ENCODE measurements at regions not wholly inside any gene's neighbourhood (a gene's known extent, or its start where the extent isn't known, plus 50 kb on each side); places are given as distances from the start of the nearest gene placed in this dataset.
"Not testable (repeated sequence)": the region's sequence is repeated elsewhere in the genome, so short reads cannot be mapped to it uniquely, and the experiment has no call there.

DNA sequence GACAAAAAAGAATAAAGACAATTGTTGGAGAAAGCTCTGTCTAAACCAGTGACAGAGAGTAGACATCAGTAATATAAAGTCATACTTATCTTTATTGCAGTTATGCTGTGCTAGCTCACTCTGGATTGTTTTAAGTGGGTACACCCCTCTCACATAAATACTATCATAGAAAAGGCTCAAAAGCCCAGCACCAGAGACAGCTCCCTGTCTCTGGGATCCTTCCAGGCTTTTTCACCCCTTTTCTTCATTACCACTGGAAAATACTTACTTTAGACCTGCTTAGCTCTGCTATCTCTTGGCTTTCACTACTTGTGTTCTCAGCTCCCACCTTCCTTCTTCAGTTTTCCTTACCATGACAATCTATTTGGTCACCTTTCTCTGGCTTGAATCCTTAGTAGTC is 259.1 kb upstream of the MINDY3 start:
- no peak for DNase-seq

DNA sequence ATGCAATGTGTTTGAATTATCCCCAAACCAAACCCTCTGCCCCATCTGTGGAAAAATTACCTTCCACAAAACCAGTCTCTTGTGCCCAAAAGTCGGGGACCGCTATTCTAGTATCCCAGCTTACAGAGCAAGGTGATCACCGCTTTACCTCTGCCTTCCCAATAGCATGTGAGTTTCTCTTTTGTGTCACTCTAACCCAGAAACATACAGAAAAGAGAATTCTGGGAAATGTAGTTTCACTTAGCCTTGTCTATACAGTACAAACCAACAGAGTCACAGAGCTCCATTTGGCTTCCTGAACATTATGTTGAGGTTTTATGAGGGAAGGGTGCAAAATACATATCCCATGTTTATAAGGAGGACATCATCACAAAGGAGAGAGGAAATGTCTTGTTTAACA is 260.3 kb upstream of the MINDY3 start:
- no peak for DNase-seq

DNA sequence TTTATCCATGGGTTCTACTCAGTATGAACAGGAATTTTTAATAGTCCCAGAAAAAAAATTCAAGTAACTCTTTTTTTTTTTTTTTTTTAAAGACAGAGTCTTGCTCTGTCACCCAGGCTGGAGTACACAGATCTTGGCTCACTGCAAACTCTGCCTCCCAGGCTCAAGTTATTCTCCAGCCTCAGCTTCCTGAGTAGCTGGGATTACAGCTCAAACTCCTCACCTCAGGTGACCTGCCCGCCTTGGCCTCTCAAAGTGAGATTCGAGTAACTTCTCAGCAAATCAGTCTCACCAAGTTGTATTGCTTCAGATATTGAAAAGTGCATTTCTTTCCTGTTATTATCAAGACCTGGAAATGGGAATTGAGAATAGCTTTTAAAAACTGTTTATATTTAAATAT is 281.2 kb upstream of the MINDY3 start:
- DNase-seq: no peak

DNA sequence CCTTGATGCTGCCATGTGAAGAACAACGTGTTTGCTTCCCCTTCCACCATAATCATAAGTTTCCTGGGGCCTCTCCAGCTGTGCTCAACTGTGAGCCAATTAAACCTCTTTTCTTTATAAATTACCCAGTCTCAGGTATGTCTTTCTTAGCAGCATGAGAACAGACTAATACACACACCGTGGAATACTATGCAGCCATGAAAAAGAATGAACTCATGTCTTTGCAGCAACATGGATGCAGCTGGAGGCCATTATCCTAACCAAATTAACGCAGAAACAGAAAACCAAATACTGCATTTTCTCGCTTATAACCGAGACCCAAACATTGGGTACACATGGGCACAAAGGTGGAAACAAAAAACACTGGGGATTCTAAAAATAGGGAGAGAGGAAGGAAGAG is 286.7 kb upstream of the MINDY3 start:
- DNase-seq: no peak

DNA sequence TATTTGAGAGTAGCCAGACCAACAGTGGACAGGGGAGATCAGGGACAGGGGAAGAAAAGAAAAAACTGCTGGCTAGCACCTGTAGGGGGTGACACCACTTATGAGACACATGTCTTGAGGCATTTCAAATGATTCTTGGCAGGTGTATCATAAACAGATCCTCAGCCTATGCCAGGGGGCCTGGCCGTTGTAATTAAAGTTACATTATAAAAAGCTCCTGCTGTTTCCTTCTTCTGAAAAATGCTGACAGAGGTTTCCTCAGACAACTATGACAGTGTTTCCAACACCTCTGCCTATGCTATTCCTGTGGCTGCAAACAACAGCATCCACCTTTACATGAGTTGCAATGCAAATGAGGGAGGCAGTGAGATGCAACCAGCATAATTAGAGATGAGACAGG is 281.0 kb upstream of the PTER start:
- DNase-seq: no peak

DNA sequence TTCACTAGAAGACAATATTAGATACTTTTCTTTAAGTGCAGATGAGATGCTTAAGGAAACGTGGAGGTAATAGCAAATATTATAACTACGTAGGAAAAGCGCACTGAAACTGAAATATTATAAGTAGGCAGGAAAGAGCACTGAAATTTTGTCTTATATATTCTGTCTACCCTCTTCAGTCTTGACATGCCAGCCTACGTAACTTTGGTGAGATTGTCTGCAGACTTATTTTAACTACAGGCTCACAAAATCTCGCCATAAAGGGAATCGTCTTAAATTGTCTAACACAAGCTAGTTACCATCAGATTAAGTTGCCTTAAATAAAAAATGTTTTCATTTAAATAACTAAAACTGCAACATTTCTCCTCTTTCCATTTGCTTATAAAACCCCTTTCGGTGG is 280.1 kb upstream of the PTER start:
- DNase-seq: no peak

DNA sequence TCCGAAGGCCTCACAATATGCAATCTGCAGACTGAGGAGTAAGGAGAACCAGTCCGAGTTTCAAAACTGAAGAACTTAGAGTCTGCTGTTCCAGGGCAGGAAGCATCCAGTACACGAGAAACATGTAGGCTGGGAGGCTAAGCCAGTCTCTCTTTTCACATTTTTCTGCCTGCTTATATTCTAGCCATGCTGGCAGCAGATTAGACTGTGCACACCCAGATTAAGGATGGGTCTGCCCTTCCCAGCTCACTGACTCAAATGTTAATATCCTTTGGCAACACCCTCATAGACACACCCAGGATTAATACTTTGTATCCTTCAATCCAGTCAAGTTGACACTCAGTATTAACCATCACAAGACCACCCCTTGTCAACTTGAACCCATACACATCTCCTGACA is 271.7 kb upstream of the PTER start:
- DNase-seq: not testable (repeated sequence)

DNA sequence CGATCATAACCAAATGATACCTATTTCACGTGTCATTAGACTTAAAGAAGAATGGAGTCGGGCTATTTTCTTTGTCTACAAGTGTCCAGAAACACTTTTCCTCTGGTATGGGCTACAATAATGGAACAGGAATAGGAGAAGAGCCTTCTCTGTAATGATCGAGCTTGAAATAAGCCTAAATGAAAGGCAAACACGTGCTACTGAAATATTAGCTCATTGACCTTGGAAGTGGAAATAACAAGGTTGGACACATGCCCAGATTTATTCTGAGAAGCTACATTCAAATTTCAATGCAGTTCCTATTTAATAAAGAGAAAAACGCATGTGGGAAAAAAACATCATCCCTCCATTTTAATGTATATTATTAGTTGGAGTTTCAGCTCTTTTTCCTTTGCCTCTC is 254.7 kb upstream of the PTER start:
- no peak for DNase-seq

DNA sequence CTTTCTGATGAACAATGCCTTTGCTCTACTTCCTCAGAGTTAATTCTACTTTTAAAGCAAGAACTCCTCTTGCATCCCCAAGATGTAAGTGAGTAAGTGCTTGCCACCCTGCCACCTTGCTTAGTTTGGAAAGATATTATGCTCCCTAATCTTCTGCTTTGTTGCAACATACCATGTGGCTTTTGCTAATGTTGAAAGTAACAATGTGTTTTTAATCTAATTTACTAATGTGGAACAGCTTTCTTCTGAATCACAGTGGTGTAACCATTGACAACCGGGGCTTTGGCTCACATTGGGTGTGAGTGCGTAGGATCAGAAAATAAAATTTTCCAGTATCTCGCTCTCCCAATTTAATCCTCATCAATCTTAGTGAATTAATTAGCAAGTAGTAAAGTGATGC is 254.1 kb upstream of the PTER start:
- DNase-seq: no peak

DNA sequence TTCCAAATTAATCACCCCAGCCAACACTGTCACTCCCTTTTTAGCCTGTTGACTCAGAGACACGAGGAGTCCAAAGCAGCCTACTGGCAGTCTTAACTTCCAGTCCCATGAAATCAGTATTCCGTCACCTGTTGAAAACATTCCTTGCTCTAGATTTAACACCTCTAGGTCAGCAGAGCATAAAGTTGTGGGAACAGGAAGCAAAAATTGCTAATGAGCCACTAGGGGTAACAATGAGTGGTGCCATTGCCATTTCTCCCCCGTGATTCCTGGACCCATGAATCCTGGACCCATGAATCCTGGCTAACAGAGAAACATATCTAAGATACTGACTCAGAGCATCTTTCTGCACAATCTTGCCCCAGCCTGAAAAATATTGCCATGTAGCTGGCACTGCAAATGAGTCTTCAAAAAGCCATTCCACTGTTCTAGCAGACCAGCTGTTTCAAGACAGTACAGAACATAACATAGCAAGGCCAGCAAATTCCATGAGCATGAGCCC is 252.7 kb upstream of the PTER start:
- no peak for DNase-seq

DNA sequence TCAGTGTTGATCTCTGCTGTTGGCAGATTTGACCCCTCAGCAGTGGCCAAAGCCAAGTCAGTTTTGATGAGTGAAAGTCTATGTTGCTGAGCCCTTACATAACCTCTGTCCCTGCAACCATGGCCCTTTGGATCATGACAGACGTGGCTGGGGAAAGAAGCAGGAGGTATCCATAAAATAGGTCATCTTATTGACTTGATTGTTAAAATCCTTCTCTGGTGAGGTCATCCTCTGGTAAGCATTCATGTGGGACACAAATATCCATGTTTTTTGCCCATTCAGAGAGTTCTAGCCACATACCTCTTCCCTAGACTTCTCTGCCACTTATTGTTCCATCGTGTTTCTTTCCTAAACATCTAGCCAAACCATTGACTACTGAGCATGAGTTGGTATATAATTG is 251.9 kb upstream of the PTER start:
- no peak for DNase-seq

DNA sequence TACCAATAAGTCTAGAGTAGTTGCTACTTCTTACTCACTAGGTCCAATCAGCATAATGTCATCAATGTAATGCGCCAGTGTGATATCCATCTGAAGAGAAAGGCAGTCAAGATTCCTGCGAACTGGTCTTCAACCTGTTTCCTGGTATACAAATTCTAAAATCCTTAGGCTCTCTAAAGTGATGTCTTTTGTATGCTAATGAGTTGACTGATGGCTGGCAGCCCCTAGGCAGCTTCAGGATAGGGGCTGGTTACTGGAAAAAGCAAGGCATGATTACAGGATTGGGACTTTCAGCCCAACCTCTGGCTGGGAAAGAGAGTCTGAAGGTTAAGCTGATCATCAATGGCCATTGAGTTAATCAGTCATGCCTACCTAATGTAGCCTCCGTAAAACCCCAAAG is 250.2 kb upstream of the PTER start:
- DNase-seq: no peak

DNA sequence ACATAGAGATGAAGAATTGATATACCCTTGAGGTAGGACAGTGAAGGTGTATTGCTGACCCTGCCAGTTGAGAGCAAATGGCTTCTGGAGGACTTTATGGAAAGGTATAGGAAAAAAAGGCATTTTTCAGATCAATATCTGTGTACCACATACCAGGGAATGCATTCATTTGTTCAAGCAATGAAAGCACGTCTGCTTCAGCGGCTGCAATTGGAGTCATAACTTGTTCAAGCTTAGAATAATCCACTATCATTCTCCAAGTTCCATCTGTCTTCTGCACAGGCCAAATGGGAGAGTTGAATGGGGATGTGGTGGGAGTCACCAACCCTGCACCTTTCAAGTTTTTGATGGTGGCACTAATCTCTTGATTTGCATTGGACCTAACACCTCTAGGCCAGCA is 249.6 kb upstream of the PTER start:
- DNase-seq: no peak

DNA sequence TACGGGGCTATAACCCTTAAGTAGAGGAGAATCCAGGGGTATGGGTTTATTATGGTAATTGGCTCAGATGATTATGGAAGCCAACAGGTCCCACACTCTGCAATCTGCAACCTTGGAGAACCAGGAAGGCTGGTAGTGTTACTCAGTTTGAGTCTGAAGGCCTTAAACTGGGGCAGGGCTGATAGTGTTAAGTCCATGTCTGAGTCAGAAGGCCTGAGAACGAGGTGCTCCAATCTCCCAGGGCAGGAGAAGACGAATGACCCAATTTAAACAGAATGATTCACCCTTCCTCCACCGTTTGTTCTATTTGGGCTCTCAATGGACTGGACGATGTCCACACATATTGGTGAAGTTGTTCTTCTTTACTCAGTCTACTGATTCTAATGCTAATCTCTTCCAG is 244.5 kb upstream of the PTER start:
- no peak for DNase-seq

DNA sequence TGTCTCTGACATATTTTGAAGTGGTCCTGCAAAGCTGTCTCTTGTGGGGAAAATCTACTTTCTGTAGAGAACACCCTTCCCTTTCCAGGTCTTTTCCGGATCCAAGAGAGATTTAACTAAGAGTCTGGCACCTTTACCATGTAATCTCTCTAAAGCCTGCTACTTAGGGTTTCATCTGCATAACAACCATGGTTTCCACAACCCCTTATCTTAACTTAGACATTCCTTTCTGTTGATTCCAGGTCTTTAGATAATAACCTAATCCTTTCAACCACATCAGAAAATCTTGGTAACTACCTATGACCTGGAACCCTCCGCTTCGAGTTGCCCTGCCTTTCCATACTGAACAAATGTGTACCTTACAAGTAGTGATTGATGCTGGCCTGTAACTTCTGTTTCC is 243.6 kb upstream of the PTER start:
- DNase-seq: no peak

DNA sequence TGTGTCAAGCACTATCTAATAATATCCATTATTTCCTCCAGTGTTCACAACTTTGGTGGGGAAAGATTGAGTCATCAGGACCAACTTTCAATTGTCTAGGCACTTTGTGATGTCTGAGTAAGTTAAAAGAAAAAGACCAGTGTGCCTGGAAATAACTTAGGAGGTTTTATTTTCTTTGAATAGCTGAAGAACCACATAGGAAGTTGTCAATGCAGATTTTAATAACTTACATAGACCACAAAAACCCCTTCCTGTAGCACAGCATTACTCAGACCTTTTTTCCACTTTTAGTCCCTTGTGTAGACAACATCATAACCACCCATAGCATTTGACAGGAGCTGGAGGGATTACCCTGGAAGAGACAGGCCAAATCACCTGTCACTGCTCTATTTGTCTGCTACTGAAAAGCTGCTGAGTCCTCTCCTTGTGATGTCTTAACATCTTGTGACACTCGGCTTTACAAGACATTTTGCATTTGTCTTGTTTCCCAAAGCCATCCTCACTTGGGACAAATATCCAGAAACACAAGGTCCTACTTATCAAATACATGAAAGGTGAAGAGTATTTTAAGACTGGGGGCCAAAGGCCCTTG is 241.5 kb upstream of the PTER start:
- DNase-seq: peak; percentile 1

DNA sequence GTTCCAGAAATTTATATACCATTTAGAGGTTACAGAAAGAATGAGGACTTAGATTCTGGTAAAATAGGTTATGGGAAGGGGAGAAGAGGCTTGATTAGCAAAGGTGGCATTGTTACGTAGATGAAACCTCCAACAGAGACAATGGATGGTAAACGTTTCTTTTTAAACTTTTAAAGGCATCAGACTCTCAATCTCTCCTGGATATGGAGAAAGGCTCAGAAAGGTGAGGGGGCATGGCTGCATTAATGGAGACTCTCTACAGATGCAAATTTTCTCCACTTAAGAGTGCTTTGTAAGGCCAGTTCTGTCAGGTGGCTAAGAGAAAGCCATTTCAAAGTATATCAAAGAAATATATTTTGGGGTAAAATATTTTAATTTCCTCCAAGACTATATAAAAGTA is 240.9 kb upstream of the PTER start:
- DNase-seq: no peak

DNA sequence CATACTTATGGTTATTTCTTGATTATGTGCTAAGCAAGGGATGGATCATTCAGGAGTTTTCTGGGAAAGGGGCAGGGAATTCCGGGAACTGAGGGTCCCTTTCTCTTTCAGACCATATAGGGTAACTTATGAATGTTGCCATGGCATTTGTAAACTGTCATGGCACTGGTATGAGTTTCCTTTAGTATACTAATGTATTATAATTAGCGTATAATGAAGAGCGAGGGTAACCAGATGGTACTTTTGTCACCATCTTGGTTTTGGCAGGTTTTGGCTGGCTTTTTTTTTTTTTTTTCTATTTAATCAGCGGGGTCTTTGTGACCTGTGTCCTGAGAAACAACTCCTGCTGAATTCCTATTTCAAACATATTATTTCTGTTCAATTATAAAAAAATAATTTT is 237.6 kb upstream of the PTER start:
- DNase-seq: no peak

DNA sequence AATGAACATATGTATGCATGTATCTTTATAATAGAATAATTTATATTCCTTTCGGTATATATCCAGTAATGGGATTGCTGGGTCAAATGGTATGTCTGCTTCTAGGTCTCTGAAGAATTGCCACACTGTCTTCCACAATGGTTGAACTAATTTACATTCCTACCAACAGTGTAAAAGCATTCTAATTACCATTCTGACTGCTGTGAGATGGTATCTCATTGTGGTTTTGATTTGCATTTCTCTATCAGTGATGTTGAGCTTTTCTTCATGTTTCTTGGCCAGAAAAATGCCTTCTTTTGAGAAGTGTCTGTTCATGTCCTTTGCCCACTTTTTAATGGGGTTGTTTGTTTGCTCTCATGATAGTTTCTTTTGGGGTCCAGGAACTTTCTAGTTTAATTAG is 213.2 kb upstream of the PTER start:
- DNase-seq: not testable (repeated sequence)

DNA sequence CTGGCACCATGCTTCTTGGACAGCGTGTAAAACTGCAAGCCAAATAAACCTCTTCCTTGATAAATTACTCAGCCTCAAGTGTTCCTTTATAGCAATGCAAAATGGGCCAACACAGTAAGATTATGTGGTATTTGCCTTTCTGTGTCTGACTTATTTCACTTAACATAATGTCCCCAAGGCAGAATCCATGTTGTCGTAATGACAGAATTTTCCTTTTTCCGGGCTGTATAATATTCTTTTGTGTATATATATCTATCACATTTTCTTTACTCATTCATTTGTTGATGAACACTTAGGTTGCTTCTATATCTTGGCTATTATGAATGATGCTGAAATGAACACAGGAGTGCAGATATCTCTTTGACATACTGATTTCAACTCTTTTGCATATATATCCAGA is 209.1 kb upstream of the PTER start:
- no peak for DNase-seq

DNA sequence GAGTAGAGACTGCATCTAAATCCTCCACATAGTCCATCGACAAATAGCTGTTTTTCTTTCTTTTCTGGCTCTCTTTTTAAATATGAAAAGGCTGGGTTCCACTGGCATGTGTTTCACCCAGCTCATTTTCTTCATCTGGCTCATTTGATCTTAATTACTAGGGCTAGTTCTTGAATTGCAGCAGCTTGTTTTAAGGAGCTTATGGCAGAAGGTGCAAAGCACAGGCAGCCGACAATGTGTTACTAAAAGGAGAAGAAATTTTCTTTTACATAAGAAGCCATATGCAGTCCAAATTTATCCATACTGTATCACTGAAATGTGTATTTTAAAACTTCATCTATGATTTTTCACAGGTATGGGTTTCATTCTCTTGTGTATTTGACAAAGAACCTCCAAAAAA is 205.6 kb upstream of the PTER start:
- DNase-seq: no peak

DNA sequence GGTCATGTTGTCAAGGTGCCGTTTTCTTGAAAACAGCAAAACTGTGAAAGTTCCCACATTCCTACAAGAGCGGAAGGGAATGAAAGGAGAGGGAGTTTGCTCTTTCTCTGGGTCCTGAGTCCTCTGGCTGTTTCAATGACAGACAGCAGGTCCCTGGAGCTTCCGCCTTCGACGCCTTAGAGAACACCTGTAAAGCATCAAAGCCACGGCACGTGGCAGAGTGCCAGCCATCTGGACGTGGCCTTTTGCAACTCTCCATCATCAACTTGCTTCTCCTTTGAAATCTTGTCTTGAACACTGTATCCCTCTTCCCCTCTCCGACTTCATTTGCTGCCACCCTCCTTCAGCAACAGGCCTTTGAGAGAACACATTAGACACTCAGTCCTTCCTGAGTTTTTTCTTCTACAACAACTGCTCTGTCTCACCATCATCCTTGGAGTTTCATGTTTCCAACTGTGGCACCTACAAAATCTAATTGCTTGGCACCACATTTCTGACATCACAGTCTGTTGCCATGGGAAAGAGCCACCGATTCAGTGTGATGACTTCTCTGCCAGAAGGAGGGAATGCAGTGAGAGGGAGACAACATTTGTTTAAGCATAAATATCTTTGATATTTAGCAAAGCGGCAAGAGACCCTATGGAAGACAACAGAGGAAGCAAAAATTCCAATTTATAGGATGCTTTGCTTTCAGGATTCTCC is 204.9 kb upstream of the PTER start:
- DNase-seq: no peak

DNA sequence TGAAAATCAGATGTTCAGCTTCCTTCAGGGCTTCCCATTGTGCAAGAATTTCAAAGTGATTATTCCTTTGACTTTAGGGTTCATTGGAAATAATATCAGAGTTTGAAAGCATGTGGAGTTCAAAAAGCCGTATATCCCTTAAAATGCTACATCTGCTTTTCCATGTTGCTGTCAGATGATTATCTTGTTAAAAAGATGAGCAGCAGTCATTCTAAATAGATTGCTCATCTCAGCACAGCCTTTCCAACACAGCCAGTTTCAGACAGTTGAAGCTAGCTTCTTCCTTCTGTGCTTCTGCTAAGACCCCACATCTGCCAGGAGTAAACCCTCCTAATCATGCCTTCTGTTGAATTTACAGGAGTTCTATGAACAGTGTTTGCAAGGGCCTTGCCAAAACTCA is 204.4 kb upstream of the PTER start:
- no peak for DNase-seq

DNA sequence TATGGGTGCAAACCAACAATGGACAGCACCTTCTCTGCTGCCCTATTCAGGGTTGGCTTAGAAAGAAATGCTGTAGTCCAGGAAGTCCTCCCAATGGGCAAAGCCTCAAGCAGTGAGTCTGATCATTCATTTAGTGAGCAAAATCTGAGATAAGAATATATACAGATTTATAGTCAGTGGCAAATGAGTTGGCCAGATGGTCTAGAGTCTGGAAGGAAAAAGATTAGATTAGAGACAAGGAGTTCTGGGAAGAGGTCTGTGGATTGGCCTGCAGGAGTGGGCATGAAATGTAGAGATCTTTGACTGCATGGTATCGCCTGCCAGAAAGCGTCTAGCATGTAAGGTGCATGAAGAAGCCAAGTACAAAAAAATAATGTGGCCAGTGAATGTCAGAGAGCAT is 201.9 kb upstream of the PTER start:
- no peak for DNase-seq

DNA sequence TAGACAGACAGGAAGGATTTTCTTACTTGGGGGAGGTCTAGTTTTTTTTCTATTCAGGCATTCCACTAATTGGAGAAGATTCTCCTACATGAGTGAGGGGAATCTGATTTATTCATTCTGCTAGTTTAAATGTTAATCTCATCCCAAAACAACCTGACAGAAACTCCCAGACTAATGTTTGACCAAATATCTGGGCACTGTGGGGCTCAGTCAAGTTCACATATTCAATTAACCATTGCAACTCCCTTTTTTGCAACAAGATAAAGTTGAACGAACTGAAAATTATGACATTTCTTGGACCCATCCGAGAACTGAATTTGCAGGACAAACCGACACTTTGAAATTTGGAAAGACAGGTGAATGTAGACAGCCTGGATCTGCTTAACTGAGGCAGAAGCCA is 194.4 kb upstream of the PTER start:
- DNase-seq: no peak
